ENCODE measurements at regions not wholly inside any gene's neighbourhood (a gene's known extent, or its start where the extent isn't known, plus 50 kb on each side); places are given as distances from the start of the nearest gene placed in this dataset.
"Not testable (repeated sequence)": the region's sequence is repeated elsewhere in the genome, so short reads cannot be mapped to it uniquely, and the experiment has no call there.

DNA sequence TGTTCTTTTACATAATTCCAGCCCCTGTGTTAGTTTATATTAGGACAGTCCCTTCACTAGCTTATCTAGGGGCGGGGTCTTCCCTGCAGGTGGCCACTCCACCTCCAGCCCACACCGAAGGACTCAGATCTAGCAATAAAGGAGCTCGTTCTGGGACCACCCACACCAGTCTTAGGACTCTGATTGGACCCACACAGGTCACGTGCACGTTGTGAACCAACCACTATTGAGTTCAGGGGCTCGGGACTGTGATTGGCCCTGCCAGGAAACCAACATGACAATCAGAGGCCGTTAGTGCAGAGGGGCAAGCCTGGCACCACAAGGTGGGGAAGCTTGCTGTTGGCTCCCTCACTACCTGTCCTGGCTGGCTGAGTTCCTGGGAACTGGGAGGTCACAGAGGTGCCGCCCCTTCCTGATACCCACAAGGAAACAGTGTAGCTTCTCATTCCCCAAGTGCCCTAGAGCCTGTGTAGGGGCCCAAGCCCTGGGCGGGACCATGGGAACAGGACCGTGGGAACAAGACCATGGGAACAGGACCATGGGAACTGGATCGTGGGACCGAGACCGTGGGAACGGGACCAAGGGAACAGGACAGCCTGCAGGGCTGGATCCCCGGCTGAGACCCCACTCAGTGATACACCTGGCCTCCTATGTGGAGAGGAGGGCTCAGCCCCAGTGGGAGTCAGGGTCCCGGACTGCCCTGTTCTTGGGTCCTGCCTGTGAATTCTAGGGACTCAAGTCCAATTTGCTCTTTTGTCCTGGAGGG lies 297.8 kb downstream of the ADGRD1 start:
- DNase-seq = no peak

DNA sequence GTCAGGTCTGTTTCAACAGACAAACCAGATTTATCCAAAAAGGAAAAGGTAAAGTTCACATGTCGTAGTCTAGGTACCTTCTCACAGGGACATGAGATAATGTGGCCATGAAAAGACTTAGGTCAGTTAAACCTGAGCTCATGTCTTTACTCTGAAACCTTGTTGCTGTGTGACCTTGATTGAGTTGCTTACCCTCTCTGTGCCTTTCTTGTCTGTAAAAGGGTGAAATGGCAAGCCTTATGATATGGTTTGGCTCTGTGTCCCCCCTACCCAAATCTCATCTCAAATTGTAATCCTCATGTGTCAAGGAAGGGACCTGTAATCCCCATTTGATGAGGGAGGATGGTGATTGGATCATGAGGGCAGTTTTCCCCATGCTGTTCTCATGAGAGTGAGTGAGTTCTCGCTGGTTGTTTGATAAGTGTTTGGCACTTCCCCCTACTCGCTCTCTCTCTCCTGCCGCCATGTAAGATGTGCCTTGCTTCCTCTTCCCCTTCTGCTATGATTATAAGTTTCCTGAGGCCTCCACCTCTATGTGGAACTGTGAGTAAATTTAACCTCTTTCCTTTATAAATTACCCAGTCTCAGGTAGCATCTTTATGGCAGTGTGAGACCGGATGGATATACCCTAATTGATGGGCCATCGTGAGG lies 299.8 kb downstream of the ADGRD1 start:
- no peak for DNase-seq

DNA sequence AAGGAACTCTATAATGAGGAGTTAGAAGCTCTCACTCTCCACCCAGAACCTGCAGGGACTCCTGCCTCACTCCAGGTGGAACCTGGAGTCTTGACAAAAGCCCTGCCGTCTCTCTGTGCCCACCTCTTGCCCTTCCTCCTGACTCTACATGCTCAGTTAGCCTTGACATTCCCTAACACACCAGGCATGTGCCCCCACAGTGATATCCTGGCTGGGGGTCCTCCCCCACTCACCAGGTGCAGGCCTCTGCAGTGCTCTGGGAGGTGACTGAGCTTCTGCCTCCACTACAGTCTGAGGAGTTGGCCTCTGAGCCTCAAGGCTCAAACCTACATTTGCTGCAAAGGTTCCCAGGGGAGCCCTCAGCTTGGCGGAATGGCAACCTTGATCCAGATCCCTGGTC lies 300.7 kb downstream of the ADGRD1 start:
- no peak for DNase-seq

DNA sequence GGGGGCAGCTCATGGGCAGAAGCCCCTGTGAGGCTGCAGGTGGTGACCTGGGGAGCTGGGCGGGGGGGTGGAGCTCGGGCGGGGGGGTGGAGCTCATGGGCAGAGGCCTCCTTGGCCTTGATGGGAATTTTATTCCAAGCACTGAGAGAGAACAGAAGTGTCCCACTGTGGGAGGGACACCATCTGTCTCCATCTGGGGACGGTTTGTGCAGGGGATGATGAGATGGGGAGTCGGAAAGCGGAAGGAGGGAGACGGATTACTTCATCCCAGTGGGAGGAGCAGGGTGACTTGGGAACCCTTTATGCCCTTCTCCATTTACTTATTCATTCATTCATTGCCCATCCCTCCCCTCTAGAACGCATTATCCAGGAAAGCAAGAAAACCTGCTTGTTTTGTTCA lies 304.7 kb downstream of the ADGRD1 start:
- DNase-seq = no peak

DNA sequence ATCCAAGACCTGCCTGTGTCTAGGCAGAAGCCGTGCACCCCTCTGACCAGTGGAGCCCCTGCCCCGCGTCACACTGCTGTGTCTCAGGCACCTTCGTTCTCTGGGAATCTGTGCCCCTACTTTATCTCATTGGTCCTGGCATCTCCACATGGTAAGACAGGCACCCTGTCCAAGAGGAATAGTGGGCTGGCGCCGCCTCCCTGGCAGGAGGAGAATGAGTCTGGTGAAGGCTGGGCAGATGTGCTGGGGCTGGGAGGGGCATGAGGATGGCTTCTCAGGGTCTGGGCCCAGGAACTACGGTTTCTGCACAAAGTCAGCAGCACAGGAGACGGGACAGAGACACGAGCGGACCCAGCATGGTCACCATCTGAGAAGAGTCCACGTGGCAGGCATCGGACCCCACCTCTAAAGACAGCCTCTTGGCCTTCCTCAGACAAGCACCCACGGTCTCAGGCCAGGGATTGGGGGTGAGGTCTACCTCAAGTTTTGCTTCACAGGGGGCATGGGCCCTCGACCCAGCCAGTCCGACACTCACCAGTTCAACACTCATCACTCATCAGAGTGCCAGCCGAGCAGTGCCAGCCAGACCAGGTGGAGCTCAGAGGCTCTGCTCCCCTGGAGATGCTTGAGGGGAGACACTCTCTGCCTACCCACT lies 306.7 kb downstream of the ADGRD1 start:
- no peak for DNase-seq

DNA sequence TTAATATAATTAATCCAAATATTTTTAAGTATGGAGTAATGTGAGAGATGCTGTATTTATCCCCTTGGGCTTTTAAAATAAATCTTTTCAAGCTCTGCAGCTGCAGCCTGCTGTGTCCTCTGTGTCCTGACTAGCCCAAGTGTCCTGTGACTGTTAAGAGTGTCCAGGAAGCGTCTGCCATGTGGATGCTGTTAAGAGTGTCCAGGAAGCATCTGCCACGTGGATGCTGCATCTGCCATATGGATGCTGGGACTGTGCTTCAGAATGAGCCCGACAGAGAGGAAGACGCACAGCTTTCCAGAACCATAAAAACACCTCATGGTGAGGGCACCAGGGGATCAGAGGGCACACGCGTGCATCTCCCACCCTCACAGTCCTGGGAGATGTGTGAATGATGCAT lies 307.2 kb downstream of the ADGRD1 start:
- DNase-seq = no peak

DNA sequence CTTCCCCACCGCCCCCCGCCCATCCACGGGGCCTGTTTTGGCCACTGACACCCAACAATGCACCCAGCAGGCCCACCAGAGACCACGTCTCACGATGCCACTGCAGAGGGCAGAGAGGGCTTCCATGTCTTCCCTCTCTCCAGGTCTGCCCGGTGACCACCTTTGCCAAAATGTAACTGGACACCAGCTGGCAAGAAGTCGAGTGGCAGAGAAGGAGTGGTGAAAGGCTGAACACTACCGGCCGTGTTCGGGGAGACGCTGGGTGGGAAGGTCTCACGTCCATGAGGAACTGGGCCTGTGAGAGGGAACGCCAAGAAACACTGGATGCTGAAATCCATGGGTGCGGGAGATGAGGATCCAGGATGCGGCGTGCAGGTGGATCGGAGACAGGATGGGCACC lies 308.2 kb downstream of the ADGRD1 start:
- no peak for DNase-seq

DNA sequence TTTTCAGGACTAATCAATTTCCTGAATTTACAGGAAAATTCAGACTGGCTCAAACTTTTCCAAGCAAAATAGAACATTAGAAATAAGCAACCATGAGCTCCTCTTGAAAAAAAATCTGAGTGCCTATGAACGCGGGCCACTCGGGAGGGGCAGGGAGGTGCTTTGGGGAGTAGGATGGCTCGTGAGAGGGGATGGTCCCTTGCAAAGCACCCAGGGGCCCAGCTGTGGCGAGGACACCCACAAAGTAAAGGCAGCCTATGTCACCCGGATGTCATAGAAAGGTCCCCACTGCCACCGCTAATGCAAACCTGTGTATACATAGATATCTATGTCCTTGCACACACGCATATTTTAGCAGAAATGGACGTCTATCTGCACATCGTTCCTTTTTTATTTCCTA lies 309.9 kb downstream of the ADGRD1 start:
- DNase-seq = no peak

DNA sequence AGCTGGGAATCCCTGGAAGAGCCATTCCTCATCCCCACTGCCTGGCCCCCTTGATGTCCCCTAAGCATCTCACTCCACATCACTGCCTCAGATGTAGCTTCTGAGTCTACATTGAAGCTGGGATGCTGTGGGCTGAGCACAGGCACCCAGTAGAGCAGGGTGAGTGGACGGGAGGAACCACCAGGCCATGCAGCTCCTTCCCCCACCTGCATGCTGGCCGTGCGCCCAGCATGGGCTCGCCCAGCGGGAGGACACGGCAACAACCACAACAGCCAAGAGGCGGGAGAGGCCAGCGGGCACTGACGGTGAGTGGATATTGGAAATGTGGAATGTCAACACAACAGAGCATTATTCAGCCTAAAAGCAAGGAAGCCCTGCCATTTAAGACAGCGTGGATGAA lies 310.9 kb downstream of the ADGRD1 start:
- DNase-seq = no peak

DNA sequence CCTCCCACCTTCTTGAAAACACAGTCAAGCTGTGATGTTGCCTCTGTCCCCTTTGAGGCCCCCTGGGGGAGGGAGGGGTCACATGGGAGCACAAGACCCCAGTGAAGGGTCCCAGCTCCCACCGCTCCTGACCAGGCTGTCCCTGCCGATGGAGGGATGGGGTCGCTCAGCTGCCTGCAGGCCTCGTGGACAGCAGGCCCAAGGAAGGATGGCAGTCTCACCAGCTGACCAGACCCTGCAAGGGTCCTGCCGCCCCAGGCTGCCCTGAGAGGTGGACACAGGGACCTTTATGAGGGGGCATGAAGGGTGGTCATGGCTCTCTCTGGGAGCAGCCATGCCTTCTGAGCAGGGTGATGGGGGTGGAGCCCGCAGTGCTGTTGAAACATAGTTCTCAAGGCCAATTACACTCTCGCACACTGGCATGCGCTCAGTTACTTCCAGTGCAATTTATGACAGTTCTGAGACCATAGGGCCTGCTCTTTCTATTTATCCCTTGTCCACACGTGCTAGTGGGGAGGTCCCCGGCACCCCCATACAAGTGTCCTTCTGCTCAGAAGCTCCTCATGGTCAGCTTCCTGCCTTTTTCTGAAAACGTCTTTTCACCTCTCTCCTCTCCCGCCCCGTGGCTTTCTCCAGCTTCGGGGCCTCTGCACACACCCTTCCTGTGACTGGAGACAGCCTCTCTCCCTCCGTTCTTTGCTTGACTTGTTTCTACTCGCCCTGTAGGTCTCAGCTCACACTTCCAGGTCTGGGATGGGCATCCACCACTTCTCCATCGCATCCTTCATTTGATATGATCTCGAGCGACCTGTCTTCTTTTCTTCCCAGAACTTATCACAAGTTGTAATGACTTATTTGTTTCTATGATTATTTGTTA lies 313.1 kb downstream of the ADGRD1 start:
- no peak for DNase-seq

DNA sequence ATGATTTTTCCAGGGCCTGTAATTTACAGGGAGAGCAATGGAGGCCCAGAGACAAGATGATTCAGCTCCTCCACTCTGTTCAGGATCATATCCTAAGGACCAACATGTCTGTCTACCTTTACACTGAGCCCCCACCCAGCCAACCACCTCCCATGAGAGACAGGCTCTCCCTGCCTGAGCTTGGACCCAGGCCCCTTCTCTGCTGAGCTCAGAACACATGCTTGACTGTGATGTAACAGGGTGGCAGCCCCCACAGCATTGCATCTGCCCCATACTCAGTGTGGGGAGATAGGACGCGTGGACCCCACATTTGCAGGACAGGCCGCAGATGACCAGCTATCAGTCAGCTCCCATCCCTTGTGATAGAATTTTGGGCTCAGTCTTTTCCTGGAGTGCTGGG lies 313.9 kb downstream of the ADGRD1 start:
- no peak for DNase-seq

DNA sequence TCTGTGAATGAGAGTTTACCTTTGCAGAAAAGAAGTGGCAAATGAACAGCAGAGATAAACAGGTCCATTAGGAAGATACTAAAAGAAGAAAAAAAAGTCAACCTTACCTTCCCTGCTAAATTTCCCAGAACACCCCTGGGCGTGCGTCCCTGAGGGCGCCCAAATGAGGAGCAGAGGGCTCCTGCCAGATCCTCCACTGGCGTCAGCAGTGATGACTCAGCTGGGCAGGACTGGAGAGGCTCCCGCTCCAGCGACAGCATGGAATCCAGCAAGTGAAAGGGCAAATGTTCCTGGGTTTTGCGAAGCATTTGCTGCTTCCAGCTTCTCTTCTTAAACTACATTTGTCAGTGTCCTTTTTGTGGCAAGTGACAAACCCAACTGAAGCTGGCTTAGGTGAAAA lies 314.4 kb downstream of the ADGRD1 start:
- DNase-seq = not testable (repeated sequence)

DNA sequence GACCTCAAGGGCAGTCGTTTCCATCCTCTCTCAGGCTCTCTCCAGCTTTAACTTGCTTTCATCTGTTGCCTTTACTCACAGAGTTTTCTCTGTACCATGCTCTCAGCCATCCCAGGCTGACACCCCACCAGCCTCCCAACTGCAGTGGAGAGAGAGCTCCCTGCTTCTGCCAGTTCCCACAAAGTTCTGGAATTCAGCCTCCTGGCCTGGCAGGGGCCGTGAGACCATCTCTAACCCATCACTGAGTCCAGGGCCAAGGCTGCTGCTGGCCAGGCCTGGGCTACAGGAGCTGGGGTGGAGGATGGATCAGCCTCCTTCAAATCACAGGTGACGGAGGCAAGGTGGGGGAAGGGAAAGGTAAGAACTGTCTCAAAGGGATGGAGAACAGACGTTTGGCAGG lies 314.9 kb downstream of the ADGRD1 start:
- DNase-seq = not testable (repeated sequence)

DNA sequence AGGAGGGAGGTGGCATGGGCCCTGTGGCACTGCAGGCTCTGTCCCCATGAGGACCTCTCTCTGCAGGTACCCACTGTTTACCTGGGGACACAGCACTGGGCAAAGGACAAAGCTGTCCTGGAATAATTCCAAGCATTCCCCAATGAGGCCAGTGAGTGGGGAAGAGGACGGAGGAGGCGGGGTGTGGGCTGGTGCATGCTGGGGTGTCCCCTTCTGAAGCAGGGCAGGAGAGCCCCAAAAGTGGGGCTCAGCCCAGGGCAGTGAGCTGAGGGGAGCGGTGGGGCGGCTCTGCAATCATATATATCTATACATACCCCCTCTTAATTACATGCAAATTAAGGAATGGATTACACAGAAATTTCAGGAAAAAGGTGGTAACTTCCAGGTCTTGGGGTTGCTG lies 315.8 kb downstream of the ADGRD1 start:
- DNase-seq = no peak

DNA sequence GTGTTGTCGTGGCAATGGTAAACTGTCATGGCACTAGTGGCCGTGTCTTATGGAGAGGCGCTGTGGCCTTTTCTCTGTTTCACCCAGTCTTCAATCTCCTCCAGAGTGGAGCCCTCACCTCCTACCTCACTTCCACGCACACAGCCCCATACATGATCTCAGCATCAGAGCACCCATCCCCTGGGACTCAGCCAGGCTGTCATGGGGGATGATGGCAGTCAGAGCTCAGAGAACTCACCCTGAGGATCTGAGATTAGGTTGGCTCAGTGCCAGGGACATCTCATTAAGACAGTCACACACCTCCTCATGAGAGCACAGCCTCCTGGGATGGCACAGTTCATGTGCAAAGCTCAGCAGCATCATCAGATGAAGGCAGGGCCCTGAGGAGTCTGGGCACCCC lies 316.3 kb downstream of the ADGRD1 start:
- DNase-seq = not testable (repeated sequence)

DNA sequence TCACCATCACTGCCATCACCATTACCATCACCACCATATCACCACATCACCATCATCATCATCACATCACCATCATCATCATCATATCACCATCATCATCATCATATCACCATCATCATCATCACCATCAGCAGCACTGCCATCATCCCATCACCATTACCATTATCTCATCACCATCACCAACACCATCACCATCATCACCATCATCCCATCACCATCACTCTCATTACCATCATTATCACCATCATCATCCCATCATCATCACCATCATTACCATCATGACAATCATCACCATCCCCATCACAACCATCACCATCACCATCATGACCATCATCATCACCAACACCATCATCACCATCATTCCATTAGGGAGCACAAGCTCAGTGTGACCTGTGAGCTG lies 318.0 kb downstream of the ADGRD1 start:
- DNase-seq = no peak

DNA sequence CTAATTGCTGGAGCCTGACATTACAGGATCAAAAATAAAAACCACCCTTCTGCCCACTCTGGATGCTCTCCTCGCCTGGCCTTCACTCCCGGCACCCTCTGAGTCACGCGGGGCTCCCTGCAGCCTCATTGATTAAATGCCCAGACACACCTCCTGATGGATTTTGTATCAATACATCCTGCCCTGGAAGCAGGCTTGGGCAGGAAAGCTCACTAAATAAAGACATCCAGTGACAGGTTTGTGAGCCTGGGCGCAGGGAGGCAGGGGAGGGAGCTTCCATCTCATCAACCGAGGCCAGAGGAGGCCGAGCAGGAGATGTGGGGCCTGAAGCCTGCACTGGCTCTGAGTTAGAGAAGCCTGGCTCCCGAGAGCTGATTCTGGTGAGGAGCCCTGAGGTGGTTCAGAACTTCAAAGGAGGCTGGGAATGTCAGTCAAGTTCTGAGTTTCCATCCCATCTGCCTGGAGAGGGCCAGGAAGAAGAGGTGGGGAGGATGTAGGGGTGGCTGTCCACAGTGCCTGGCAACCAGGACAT lies 318.6 kb downstream of the ADGRD1 start:
- DNase-seq = not testable (repeated sequence)

DNA sequence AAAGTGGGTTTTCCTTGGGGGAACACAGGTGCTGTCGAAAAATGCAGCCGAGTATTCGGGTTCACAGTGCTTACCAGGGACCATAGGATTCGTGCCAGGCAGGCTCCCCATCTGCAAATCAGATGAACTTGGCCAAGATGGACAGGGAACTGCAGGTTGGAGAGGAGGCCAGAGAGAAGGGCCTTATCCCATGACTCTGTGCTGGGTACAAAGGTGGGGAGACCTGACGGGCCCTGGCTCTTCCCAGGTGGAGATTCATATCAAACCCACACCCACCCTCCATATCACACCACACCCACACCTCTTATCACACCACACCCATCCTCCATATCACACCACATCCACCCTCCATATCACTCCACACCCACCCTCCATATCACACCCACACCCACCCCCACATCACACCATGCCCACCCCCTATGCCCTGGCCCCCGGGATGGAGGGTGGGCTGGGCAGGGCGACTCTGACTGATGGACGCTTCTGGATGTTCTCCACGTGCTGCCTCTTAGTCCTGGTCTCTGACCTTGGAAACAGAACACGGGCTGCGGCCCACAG lies 319.7 kb downstream of the ADGRD1 start:
- DNase-seq = no peak

DNA sequence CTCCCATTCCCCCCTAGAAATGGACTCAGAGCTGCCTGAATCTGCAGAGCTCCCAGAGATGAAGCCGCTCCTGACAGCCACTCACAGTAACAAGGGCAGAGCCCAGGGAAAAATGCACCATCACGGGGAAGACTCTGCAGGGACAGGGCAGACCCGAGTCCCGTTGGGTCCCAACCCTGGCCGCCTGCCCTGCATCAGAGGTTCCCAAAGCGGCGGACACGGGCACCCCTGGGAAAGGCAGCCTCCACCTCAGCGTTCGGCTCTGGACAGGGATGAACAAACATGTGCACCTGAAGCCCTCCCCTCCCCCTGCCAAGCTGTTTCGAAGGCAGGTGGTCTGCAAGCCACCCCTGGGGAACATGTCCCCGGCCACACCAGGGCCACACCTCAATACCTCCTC lies 320.4 kb downstream of the ADGRD1 start:
- no peak for DNase-seq

DNA sequence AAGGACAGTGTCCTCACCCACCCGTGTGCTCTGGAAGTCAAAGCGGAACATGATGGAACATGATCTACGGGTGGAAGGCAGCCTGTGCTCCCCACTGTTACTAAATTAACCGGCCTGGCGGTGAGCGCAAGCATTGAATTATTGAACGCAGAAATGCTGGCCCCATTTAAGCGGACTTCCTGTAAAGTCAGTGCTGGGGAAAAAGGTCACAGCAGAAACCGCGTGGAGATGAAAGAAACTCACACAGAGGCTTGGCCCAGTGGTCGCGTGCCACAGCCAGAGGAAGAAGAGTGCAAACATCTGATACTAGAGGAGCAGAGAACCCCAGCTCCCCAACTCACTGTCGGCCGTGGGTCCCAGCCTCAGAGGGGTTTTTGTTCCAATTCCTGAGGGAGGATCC lies 321.2 kb downstream of the ADGRD1 start:
- no peak for DNase-seq

DNA sequence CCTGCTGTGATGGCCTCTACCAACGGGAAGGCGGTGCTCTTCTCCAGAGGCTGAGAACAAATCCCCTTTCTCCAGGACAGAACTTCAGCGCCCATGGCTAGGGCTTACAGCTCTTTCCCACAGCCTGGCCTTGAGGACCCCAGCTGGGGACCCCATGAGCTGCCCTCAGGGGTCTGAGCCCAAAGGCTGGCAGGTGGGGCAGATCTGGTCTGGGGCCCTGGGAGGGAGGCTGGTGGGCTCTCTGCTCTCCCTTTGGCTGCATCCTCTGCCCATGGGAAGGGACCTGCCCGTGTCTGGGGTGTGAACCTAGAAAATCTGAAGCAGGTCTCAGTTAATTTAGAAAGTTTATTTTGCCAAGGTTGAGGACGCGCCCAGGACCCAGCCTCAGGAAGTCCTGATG lies 322.1 kb downstream of the ADGRD1 start:
- no peak for DNase-seq

DNA sequence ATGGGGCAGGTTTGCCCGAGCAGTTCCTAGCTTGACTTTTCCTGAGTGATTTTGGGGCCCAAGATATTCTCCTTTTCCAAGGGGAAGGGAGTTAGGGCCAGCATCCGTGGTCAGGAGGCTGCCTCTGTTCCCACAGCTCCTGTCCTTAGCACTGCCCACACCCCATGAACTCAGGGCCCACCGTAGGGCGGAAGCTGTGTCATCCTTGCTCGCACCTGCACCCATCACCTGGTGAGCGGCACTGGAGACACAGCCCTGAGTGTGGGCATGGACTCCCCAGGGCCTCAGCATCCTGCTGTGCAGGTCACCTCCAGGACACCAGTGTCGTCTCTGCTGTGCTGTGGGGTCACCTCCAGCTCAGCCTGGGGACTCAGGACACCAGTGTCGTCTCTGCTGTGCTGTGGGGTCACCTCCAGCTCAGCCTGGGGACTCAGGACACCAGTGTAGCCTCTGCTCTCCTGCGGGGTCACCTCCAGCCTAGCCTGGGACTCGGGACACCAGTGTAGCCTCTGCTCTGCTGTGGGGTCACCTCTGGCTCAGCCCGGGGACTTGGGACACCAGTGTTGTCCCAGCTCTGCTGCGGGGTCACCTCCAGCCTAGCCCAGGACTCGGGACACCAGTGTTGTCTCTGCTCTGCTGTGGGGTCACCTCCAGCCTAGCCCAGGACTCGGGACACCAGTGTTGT lies 322.9 kb downstream of the ADGRD1 start:
- DNase-seq = no peak
